Activated B cell treated with CpG ODN at 0.5 μM for 24 hours (primary cell): ENCODE measurements at regions not wholly inside any gene's neighbourhood (a gene's known extent, or its start where the extent isn't known, plus 50 kb on each side); places are given as distances from the start of the nearest gene placed in this dataset.
A peak's percentile ranks its signal among the peaks of the same experiment; 100 is the strongest.

Source experiments
- ATAC-seq: fragments of 200-7000 bp; cut with Tn5 transposase; one replicate; pipeline ENCODE4 v1.10.0; 2021; ENCODE audit warnings: low read depth, mild to moderate bottlenecking, moderate library complexity
- CTCF ChIA-PET: fragments of 350-600 bp; sonication (Branson Sonifier 250); formaldehyde crosslinking; loops from one replicate; lab custom pipeline; 2021; ENCODE audit warnings: antibody characterized with exemption; lab: Charles Lee
- POLR2A ChIA-PET: fragments of 350-600 bp; sonication (Branson Sonifier 250); formaldehyde crosslinking; loops from one replicate; lab custom pipeline; 2021; ENCODE audit warnings: antibody characterized with exemption; lab: Charles Lee
- DNase-seq: peaks from one replicate; pipeline ENCODE4 v3.0.0; 2022
- H3K27ac Mint-ChIP-seq: one replicate; pipeline ENCODE4 v1.8.0; 2020; ENCODE audit warnings: mixed read lengths
- H3K27me3 Mint-ChIP-seq: one replicate; pipeline ENCODE4 v1.8.0; 2021; ENCODE audit warnings: mixed read lengths
- H3K36me3 Mint-ChIP-seq: one replicate; pipeline ENCODE4 v1.8.0; 2021; ENCODE audit warnings: low read depth, mixed read lengths
- H3K4me1 Mint-ChIP-seq: one replicate; pipeline ENCODE4 v1.8.0; 2021; ENCODE audit warnings: mixed read lengths
- H3K4me3 Mint-ChIP-seq: one replicate; pipeline ENCODE4 v1.8.0; 2020; ENCODE audit warnings: mild to moderate bottlenecking, mixed read lengths
- H3K9me3 Mint-ChIP-seq: one replicate; pipeline ENCODE4 v1.8.0; 2020; ENCODE audit warnings: mixed read lengths
- CTCF ChIP-seq: fragments of 200-600 bp; IDR thresholded peaks from one replicate; pipeline ENCODE4 v1.8.0; 2022; ENCODE audit warnings: antibody characterized with exemption, mild to moderate bottlenecking
- intact Hi-C: fragments of 100-400 bp; cut with micrococcal nuclease; formaldehyde crosslinking; loops from one replicate; pipeline ENCODE4 v1.15.1; 2024

GRCh38 chr15:70469651-70470555 lies 293.5 kb downstream of the UACA start:
- peaks cover 11% of the 10 kb centered on the region for H3K4me1 Mint-ChIP-seq
- no peak overlapping the region for H3K4me3 Mint-ChIP-seq
- POLR2A ChIA-PET = interaction anchor here (1.2 kb wide), 1 partner anchor 14 kb away, joined by 3 read pairs; no protein-coding TSS in a partner anchor
- no peaks in the 10 kb centered on the region for H3K36me3 Mint-ChIP-seq
- intact Hi-C loops = no loop called here
- DNase-seq = no peak
- H3K27me3 Mint-ChIP-seq = peaks cover 3% of the 10 kb centered on the region
- TF ChIP-seq CTCF = no peak
- H3K9me3 Mint-ChIP-seq = no peaks in the 10 kb centered on the region
- CTCF ChIA-PET = interaction anchor here (1.4 kb wide), 1 partner anchor 10 kb away, joined by 5 read pairs; no protein-coding TSS in a partner anchor
- ATAC-seq = no peak
- no peak overlapping the region for H3K27ac Mint-ChIP-seq

- Mint-ChIP-seq H3K4me3 (no peak overlapping the region), H3K4me1 (peaks cover 6% of the 10 kb centered on the region), H3K9me3 (no peaks in the 10 kb centered on the region), H3K27me3 (peaks cover 3% of the 10 kb centered on the region), H3K27ac (no peak overlapping the region), H3K36me3 (no peaks in the 10 kb centered on the region)
- no peak for TF ChIP-seq CTCF
- CTCF ChIA-PET = no interaction called here
- ATAC-seq (no peak), DNase-seq (no peak)
- POLR2A ChIA-PET = no interaction called here
- intact Hi-C loops = no loop called here
Measured at GRCh38 chr15:70469182-70469581, 294.2 kb downstream of the UACA start.

- H3K4me1 Mint-ChIP-seq = peaks cover 20% of the 10 kb centered on the region
- ChIA-PET CTCF (interaction anchor here (0.6 to 3.1 kb wide), 52 partner anchors 8 to 995 kb away, joined by 3 to 20 read pairs (median 4); partner anchors contain the start of gene TLE3), POLR2A (interaction anchor here (0.6 to 3.1 kb wide), 7 partner anchors 14 to 369 kb away, joined by 3 to 21 read pairs (median 3); partner anchors contain the start of gene TLE3)
- H3K9me3 Mint-ChIP-seq = no peaks in the 10 kb centered on the region
- DNase-seq (no peak), ATAC-seq (peak; percentile 73)
- no peak overlapping the region for H3K4me3 Mint-ChIP-seq
- TF ChIP-seq CTCF = peak; percentile 72
- peaks cover 3% of the 10 kb centered on the region for H3K27me3 Mint-ChIP-seq
- no peaks in the 10 kb centered on the region for H3K36me3 Mint-ChIP-seq
- no peak overlapping the region for H3K27ac Mint-ChIP-seq
- intact Hi-C loops = loop anchor here (1.0 kb wide), 4 partner anchors 738 to 989 kb away; no protein-coding TSS in a partner anchor
Measured at GRCh38 chr15:70466895-70467529, 296.3 kb downstream of the UACA start.

GRCh38 chr15:70466305-70466704 lies 297.1 kb downstream of the UACA start:
- Mint-ChIP-seq H3K27ac (no peak overlapping the region), H3K9me3 (no peaks in the 10 kb centered on the region), H3K27me3 (peaks cover 3% of the 10 kb centered on the region), H3K4me1 (peaks cover 20% of the 10 kb centered on the region), H3K36me3 (no peaks in the 10 kb centered on the region), H3K4me3 (no peak overlapping the region)
- ATAC-seq (no peak), DNase-seq (no peak)
- ChIA-PET POLR2A (interaction anchor here (1.3 to 3.1 kb wide), 4 partner anchors 20 to 369 kb away, joined by 3 to 21 read pairs (median 4); partner anchors contain the start of gene TLE3), CTCF (interaction anchor here (0.8 to 3.1 kb wide), 41 partner anchors 9 to 994 kb away, joined by 3 to 20 read pairs (median 4); no protein-coding TSS in a partner anchor)
- intact Hi-C loops = no loop called here
- no peak for TF ChIP-seq CTCF
